K562 (cell line): ENCODE measurements at regions not wholly inside any gene's neighbourhood (a gene's known extent, or its start where the extent isn't known, plus 50 kb on each side); places are given as distances from the start of the nearest gene placed in this dataset.

Experiments used
- CHD2 ChIP-seq: IDR thresholded peaks from 2 replicates; pipeline ENCODE4 v1.6.1; 2011; ENCODE audit warnings: low read depth, low read length
- HNRNPUL1 ChIP-seq: fragments of 200-400 bp; formaldehyde crosslinking; IDR thresholded peaks from 2 replicates; pipeline ENCODE4 v1.6.1; 2017; ENCODE audit warnings: low read length
- SRSF9 ChIP-seq: fragments of 200-400 bp; formaldehyde crosslinking; IDR thresholded peaks from 2 replicates; pipeline ENCODE4 v1.6.1; 2017; ENCODE audit warnings: low read depth, low read length, borderline replicate concordance
- ZNF398 ChIP-seq: fragments of 250-450 bp; sonication (Bioruptor Pico); IDR thresholded peaks from 2 replicates; pipeline ENCODE4 v1.8.0; 2021; ENCODE audit warnings: moderate library complexity, mild to moderate bottlenecking, inconsistent platforms
- TF ChIP-seq, protein P1 (sequence below), 2 experiments: fragments of 450-650 bp in 1 of 2; sonication (generic) in 1 of 2; formaldehyde crosslinking in 1 of 2; IDR thresholded peaks in 1 of 2; conservative IDR thresholded peaks in 1 of 2; 2 replicates each; pipeline versions ENCODE4 v1.6.1 to v1.8.1; 2016 to 2023; ENCODE audit warnings: mild to moderate bottlenecking in 2 of 2, moderate library complexity in 2 of 2, inconsistent platforms in 1 of 2, missing genetic modification reagents in 1 of 2

DNA sequence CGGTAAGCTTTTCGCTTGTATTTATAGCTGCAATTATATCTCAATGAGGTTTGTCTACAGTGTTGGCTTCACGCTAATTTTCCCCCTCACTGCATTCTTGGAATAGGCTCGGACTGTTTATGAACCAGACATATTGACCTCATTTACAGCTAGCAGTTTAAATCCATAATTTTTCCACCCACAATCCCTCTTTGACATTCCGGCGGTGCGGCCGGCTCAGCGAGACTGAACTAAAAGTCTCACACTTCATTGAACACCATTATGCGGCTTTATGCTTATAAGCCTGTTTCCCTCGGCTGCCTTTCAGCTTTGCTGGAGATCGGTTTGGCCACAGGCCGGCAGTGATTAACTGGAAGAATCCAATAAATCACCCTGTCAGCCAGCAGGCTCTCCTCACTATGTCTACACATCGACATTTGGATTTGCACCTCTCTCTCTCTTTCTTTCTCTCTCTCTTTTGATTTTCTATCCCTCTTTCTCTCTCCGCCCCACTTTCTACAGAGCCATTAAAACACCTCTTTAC, 315.0 kb upstream of the TLE4 start:
- TF ChIP-seq, protein P1, sequence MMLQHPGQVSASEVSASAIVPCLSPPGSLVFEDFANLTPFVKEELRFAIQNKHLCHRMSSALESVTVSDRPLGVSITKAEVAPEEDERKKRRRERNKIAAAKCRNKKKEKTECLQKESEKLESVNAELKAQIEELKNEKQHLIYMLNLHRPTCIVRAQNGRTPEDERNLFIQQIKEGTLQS (IDR thresholded peaks at IDR 0.05), result no peak
- TF ChIP-seq, protein P1 (CRISPR knock-in tag; conservative IDR thresholded peaks at IDR 0.05), result no peak
- no peak for TF ChIP-seq ZNF398 (CRISPR knock-in tag)
- TF ChIP-seq CHD2, result no peak
- TF ChIP-seq HNRNPUL1, result no peak
- no peak for TF ChIP-seq SRSF9
